22Rv1 (cell line): ENCODE measurements at regions not wholly inside any gene's neighbourhood (a gene's known extent, or its start where the extent isn't known, plus 50 kb on each side); places are given as distances from the start of the nearest gene placed in this dataset.

ENCODE experiments used
- H3K27ac ChIP-seq: fragments of 450-650 bp; 2 replicates; pipeline ENCODE4 v1.5.1; 2017
- CTCF ChIP-seq: fragments of 450-650 bp; IDR thresholded peaks from 2 replicates; pipeline ENCODE4 v1.5.1; 2017; ENCODE audit warnings: mild to moderate bottlenecking
- ZFX ChIP-seq: fragments of 450-650 bp; IDR thresholded peaks from 2 replicates; pipeline ENCODE4 v1.6.1; 2017; ENCODE audit warnings: antibody characterized with exemption, borderline replicate concordance

- no peak overlapping the region for H3K27ac ChIP-seq
- TF ChIP-seq ZFX (no peak), CTCF (no peak)
Observed at GRCh38 chr15:38698254-38698653, 133.6 kb upstream of the RASGRP1 start.

GRCh38 chr15:38699633-38700230 lies 135.1 kb upstream of the RASGRP1 start:
- no peak overlapping the region for H3K27ac ChIP-seq
- TF ChIP-seq ZFX = no peak
- peak; percentile 89 for TF ChIP-seq CTCF

GRCh38 chr15:38701149-38701548 lies 136.5 kb upstream of the RASGRP1 start:
- TF ChIP-seq ZFX (no peak), CTCF (no peak)
- H3K27ac ChIP-seq = no peak overlapping the region

- TF ChIP-seq ZFX (no peak), CTCF (no peak)
- peak overlapping the region; percentile 70 for H3K27ac ChIP-seq
Observed at GRCh38 chr15:38702178-38702912, 137.7 kb upstream of the RASGRP1 start.

GRCh38 chr15:38705436-38706219 lies 141.0 kb upstream of the RASGRP1 start:
- no peak for TF ChIP-seq CTCF
- no peak for TF ChIP-seq ZFX
- no peak overlapping the region for H3K27ac ChIP-seq

GRCh38 chr15:38706956-38707355 lies 142.3 kb upstream of the RASGRP1 start:
- no peak overlapping the region for H3K27ac ChIP-seq

More at GRCh38 chr15:38706956-38707355, 142.3 kb upstream of the RASGRP1 start:
- TF ChIP-seq ZFX = no peak
- no peak for TF ChIP-seq CTCF
